ENCODE measurements at regions not wholly inside any gene's neighbourhood (a gene's known extent, or its start where the extent isn't known, plus 50 kb on each side); places are given as distances from the start of the nearest gene placed in this dataset.

DNA sequence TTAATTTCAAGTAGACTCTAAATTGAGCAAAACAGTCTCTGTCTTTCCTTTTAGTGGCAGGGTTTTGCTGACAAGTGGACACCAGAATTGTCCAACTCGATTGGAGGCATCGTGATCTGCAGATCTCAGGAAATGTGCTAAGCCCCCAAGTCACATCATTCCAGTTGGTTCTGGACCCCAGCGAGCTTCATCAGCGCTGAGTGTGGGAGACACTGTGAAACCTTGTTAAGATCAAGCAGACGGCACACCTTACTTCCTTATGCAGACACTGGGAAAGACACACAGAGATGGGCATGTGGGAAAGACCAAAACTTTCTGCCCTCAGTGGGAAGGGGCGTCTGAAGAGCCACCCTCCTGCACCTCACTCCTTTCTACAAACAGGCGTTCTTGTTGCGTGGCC lies 440.8 kb downstream of the GLRX3 start:
- TF ChIP-seq EZH2 (IDR thresholded peaks at IDR 0.05; ENCODE audit: borderline replicate concordance, low read length) = no peak
- TF ChIP-seq, protein P1, sequence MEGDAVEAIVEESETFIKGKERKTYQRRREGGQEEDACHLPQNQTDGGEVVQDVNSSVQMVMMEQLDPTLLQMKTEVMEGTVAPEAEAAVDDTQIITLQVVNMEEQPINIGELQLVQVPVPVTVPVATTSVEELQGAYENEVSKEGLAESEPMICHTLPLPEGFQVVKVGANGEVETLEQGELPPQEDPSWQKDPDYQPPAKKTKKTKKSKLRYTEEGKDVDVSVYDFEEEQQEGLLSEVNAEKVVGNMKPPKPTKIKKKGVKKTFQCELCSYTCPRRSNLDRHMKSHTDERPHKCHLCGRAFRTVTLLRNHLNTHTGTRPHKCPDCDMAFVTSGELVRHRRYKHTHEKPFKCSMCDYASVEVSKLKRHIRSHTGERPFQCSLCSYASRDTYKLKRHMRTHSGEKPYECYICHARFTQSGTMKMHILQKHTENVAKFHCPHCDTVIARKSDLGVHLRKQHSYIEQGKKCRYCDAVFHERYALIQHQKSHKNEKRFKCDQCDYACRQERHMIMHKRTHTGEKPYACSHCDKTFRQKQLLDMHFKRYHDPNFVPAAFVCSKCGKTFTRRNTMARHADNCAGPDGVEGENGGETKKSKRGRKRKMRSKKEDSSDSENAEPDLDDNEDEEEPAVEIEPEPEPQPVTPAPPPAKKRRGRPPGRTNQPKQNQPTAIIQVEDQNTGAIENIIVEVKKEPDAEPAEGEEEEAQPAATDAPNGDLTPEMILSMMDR (conservative IDR thresholded peaks at IDR 0.05 in 1 of 2, IDR thresholded peaks at IDR 0.05 in 1 of 2; ENCODE audit: extremely low read depth in 1 of 2, insufficient read depth in 1 of 2, low read depth in 1 of 2, low read length in 2 of 2) = no peak
